Ishikawa (cell line): ENCODE measurements at regions not wholly inside any gene's neighbourhood (a gene's known extent, or its start where the extent isn't known, plus 50 kb on each side); places are given as distances from the start of the nearest gene placed in this dataset.

ENCODE experiments used
- CEBPB ChIP-seq: IDR thresholded peaks from 2 replicates; pipeline ENCODE4 v1.6.1; 2012
- EGR1 ChIP-seq: IDR thresholded peaks from 2 replicates; pipeline ENCODE4 v1.6.1; 2012
- EP300 ChIP-seq: IDR thresholded peaks from 2 replicates; pipeline ENCODE4 v1.6.1; 2012; ENCODE audit warnings: borderline replicate concordance
- MAX ChIP-seq: IDR thresholded peaks from 2 replicates; pipeline ENCODE4 v1.6.1; 2012
- NFIC ChIP-seq: IDR thresholded peaks from 2 replicates; pipeline ENCODE4 v1.6.1; 2012
- RAD21 ChIP-seq: IDR thresholded peaks from 2 replicates; pipeline ENCODE4 v1.6.1; 2012; ENCODE audit warnings: low read depth
- REST ChIP-seq: IDR thresholded peaks from 2 replicates; pipeline ENCODE4 v1.6.1; 2012; ENCODE audit warnings: low read depth, mild to moderate bottlenecking
- TAF1 ChIP-seq: IDR thresholded peaks from 2 replicates; pipeline ENCODE4 v1.6.1; 2012; ENCODE audit warnings: low read depth, mild to moderate bottlenecking
- TCF12 ChIP-seq: IDR thresholded peaks from 2 replicates; pipeline ENCODE4 v1.6.1; 2012; ENCODE audit warnings: low read depth
- TEAD4 ChIP-seq: IDR thresholded peaks from 2 replicates; pipeline ENCODE4 v1.6.1; 2012
- USF1 ChIP-seq: IDR thresholded peaks from 2 replicates; pipeline ENCODE4 v1.6.1; 2012
- YY1 ChIP-seq: IDR thresholded peaks from 2 replicates; pipeline ENCODE4 v1.6.1; 2012; ENCODE audit warnings: low read depth
- ZBTB7A ChIP-seq: IDR thresholded peaks from 2 replicates; pipeline ENCODE4 v1.6.1; 2012; ENCODE audit warnings: low read depth

GRCh38 chr1:181180407-181181031 is 92.0 kb downstream of the IER5 start:
- TF ChIP-seq RAD21, result no peak
- no peak for TF ChIP-seq EGR1
- no peak for TF ChIP-seq CEBPB
- TF ChIP-seq EP300, result no peak
- no peak for TF ChIP-seq YY1
- TF ChIP-seq TCF12, result no peak
- TF ChIP-seq REST, result no peak
- no peak for TF ChIP-seq MAX
- TF ChIP-seq NFIC, result no peak
- TF ChIP-seq USF1, result no peak
- TF ChIP-seq TAF1, result no peak
- TF ChIP-seq TEAD4, result no peak
- TF ChIP-seq ZBTB7A, result no peak
